ENCODE measurements at regions not wholly inside any gene's neighbourhood (a gene's known extent, or its start where the extent isn't known, plus 50 kb on each side); places are given as distances from the start of the nearest gene placed in this dataset.

GRCh38 chr20:11207749-11208502 is 534.1 kb upstream of the JAG1 start:
- Histone ChIP-seq H3K9ac (ENCODE audit: low read depth, low read length) (no peak overlapping the region), H2AK5ac (ENCODE audit: low read depth, low read length) (peak overlapping the region; percentile 70), H3K4ac (ENCODE audit: low read depth, low read length) (no peak overlapping the region), H4K5ac (ENCODE audit: low read depth, low read length) (no peak overlapping the region), H4K8ac (ENCODE audit: low read depth in 2 of 2, low read length in 2 of 2) (no peak overlapping the region; a peak in 1 of 4 replicates), H3K27me3 (ENCODE audit: control insufficient read depth, insufficient read depth, low read length) (no peaks in the 10 kb centered on the region), H3K4me3 (ENCODE audit: insufficient read depth, low read depth, low read length) (no peak overlapping the region), H2BK15ac (ENCODE audit: low read depth, low read length) (no peak overlapping the region), H3K23ac (ENCODE audit: low read depth, low read length) (no peak overlapping the region), H3K27ac (ENCODE audit: insufficient read depth, low read length) (no peak overlapping the region), H2AK9ac (replicated peaks; ENCODE audit: low read depth, low read length, poor library complexity) (no peak overlapping the region), H3K4me2 (ENCODE audit: low read depth, low read length) (no peak overlapping the region), H3K14ac (replicated peaks; ENCODE audit: low read depth, low read length) (no peak overlapping the region), H3K9me1 (ENCODE audit: insufficient read depth, low read length) (no peaks in the 10 kb centered on the region; the same call in 1 of the 2 replicates), H4K91ac (ENCODE audit: insufficient read depth, low read depth, low read length) (no peak overlapping the region), H3K4me1 (ENCODE audit: control insufficient read depth, insufficient read depth, low read length) (no peaks in the 10 kb centered on the region; the same call in none of the 2 replicates), H2BK20ac (ENCODE audit: low read depth, low read length) (no peak overlapping the region), H3K36me3 (ENCODE audit: control insufficient read depth, insufficient read depth, low read length) (no peaks in the 10 kb centered on the region), H4K20me1 (ENCODE audit: insufficient read depth, low read length) (no peaks in the 10 kb centered on the region), H2AFZ (replicated peaks; ENCODE audit: low read length, poor library complexity) (no peak overlapping the region), H3K9me3 (ENCODE audit: control insufficient read depth, insufficient read depth, low read length) (no peaks in the 10 kb centered on the region), H2BK120ac (ENCODE audit: low read depth, low read length) (no peak overlapping the region), H3K56ac (ENCODE audit: extremely low read depth, insufficient read depth, low read length) (no peak overlapping the region), H3K79me1 (ENCODE audit: low read depth in 1 of 2, low read length in 2 of 2) (no peaks in the 10 kb centered on the region), H2BK5ac (ENCODE audit: low read depth, low read length, poor library complexity, severe bottlenecking) (no peak overlapping the region), H3K18ac (ENCODE audit: low read depth, low read length) (no peak overlapping the region)
- WGBS, 2 experiments (ENCODE audit: extremely low coverage in 2 of 2, insufficient read length in 1 of 2), result 73% methylated on average over 6 of the region's 10 CpGs; no CpG with 5 or more reads in 1 of the 2 experiments
- ChIA-PET CTCF (interaction anchor here (0.9 kb wide), 1 partner anchor 534 kb away, joined by 3 read pairs; the partner anchor contains the start of gene JAG1), POLR2A (ENCODE audit: unreplicated experiment) (interaction anchor here (0.6 kb wide), 1 partner anchor 29 kb away, joined by 3 read pairs; no protein-coding TSS in a partner anchor)
- peak; percentile 44 for DNase-seq
- in situ Hi-C loops (cut with MboI; ENCODE audit: low sequenced_read_pairs) (no loop called here), dilution Hi-C loops (cut with HindIII; ENCODE audit: low sequenced_read_pairs, unreplicated experiment) (no loop called here), intact Hi-C loops (cut with micrococcal nuclease) (loop anchor here (5.0 to 10.0 kb wide), 2 partner anchors 283 to 741 kb away; no protein-coding TSS in a partner anchor)
- ATAC-seq (ENCODE audit: low read depth), result peak; percentile 21; the same call in 1 of the 2 replicates
- BruUV-seq (replicated peaks), result no TSS peak
- TF ChIP-seq RFX5 (IDR thresholded peaks at IDR 0.05; ENCODE audit: low read depth, low read length) (no peak), MAZ (IDR thresholded peaks at IDR 0.05; ENCODE audit: borderline replicate concordance, low read depth, low read length) (no peak), NFE2L2 (IDR thresholded peaks at IDR 0.05; ENCODE audit: low read depth, low read length) (no peak), SMC3 (IDR thresholded peaks at IDR 0.05; ENCODE audit: low read depth, low read length) (no peak), FOS (IDR thresholded peaks at IDR 0.05; ENCODE audit: low read depth, low read length) (no peak), POLR2A (IDR thresholded peaks at IDR 0.05; ENCODE audit: low read depth, low read length) (no peak), RAD21 (IDR thresholded peaks at IDR 0.05; ENCODE audit: low read length) (no peak), CTCF (conservative IDR thresholded peaks at IDR 0.05; ENCODE audit: low read depth, low read length) (no peak), CEBPB (IDR thresholded peaks at IDR 0.05; ENCODE audit: low read depth, low read length) (no peak), BHLHE40 (IDR thresholded peaks at IDR 0.05; ENCODE audit: low read depth, low read length) (no peak), MXI1 (IDR thresholded peaks at IDR 0.05; ENCODE audit: borderline replicate concordance, low read depth, low read length) (no peak), RCOR1 (IDR thresholded peaks at IDR 0.05; ENCODE audit: insufficient replicate concordance, low read length) (no peak), CHD1 (IDR thresholded peaks at IDR 0.05; ENCODE audit: low read depth, low read length) (no peak), MAFK (IDR thresholded peaks at IDR 0.05; ENCODE audit: low read depth, low read length) (no peak)
- TF ChIP-seq, protein P1, sequence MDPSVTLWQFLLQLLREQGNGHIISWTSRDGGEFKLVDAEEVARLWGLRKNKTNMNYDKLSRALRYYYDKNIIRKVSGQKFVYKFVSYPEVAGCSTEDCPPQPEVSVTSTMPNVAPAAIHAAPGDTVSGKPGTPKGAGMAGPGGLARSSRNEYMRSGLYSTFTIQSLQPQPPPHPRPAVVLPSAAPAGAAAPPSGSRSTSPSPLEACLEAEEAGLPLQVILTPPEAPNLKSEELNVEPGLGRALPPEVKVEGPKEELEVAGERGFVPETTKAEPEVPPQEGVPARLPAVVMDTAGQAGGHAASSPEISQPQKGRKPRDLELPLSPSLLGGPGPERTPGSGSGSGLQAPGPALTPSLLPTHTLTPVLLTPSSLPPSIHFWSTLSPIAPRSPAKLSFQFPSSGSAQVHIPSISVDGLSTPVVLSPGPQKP (IDR thresholded peaks at IDR 0.05; ENCODE audit: borderline replicate concordance, low read depth, low read length), result no peak
